Trophoblast cell (in vitro differentiated cells and primary cell): ENCODE measurements at regions not wholly inside any gene's neighbourhood (a gene's known extent, or its start where the extent isn't known, plus 50 kb on each side); places are given as distances from the start of the nearest gene placed in this dataset.

Experiments
- DNase-seq, 2 donors: peaks; one replicate each; pipeline ENCODE4 v3.0.0-alpha.2; 2016
- H2AFZ ChIP-seq: 2 replicates; pipeline ENCODE4 v1.6.1; 2013; ENCODE audit warnings: low read length, moderate library complexity, mild to moderate bottlenecking; ENCODE audit not compliant: insufficient read depth, poor library complexity
- H2AK5ac ChIP-seq: 2 replicates; pipeline ENCODE4 v1.6.1; 2013; ENCODE audit warnings: mild to moderate bottlenecking, low read length
- H2BK120ac ChIP-seq: 2 replicates; pipeline ENCODE4 v1.6.1; 2013; ENCODE audit warnings: low read length, mild to moderate bottlenecking, moderate library complexity; ENCODE audit not compliant: insufficient read depth, poor library complexity
- H2BK12ac ChIP-seq: 2 replicates; pipeline ENCODE4 v1.6.1; 2013; ENCODE audit warnings: mild to moderate bottlenecking, low read length, moderate library complexity
- H2BK5ac ChIP-seq: 2 replicates; pipeline ENCODE4 v1.6.1; 2013; ENCODE audit warnings: low read length, low read depth, moderate library complexity, mild to moderate bottlenecking; ENCODE audit not compliant: poor library complexity
- H3K14ac ChIP-seq: 2 replicates; pipeline ENCODE4 v1.6.1; 2013; ENCODE audit warnings: mild to moderate bottlenecking, low read length
- H3K18ac ChIP-seq: 2 replicates; pipeline ENCODE4 v1.6.1; 2013; ENCODE audit warnings: mild to moderate bottlenecking, low read length
- H3K23ac ChIP-seq: 2 replicates; pipeline ENCODE4 v1.6.1; 2013; ENCODE audit warnings: low read length
- H3K27ac ChIP-seq: 2 replicates; pipeline ENCODE4 v1.5.1; 2013; ENCODE audit warnings: low read depth, mild to moderate bottlenecking, inconsistent platforms, low read length, moderate library complexity
- H3K27me3 ChIP-seq: 2 replicates; pipeline ENCODE4 v1.6.1; 2013; ENCODE audit warnings: inconsistent platforms, mild to moderate bottlenecking, low read length, moderate library complexity; ENCODE audit not compliant: insufficient read depth
- H3K36me3 ChIP-seq, 2 experiments: 1 replicate in 1 of 2; 2 replicates in 1 of 2; pipeline ENCODE4 v1.6.1; 2013; ENCODE audit warnings: low read length in 2 of 2, mild to moderate bottlenecking in 2 of 2, moderate library complexity in 1 of 2; ENCODE audit not compliant: insufficient read depth in 2 of 2, control insufficient read depth in 1 of 2
- H3K4ac ChIP-seq: 2 replicates; pipeline ENCODE4 v1.6.1; 2013; ENCODE audit warnings: low read depth, mild to moderate bottlenecking, low read length, moderate library complexity
- H3K4me1 ChIP-seq, 2 experiments: 1 replicate in 1 of 2; 2 replicates in 1 of 2; pipeline ENCODE4 v1.6.1; 2013; ENCODE audit warnings: low read length in 2 of 2, mild to moderate bottlenecking in 2 of 2, moderate library complexity in 1 of 2; ENCODE audit not compliant: insufficient read depth in 2 of 2, control insufficient read depth in 1 of 2
- H3K4me2 ChIP-seq: 2 replicates; pipeline ENCODE4 v1.6.1; 2013; ENCODE audit warnings: inconsistent platforms, mild to moderate bottlenecking, low read length, moderate library complexity
- H3K4me3 ChIP-seq: 2 replicates; pipeline ENCODE4 v1.5.1; 2013; ENCODE audit warnings: mild to moderate bottlenecking, low read depth, low read length, inconsistent platforms
- H3K79me1 ChIP-seq: one replicate; pipeline ENCODE4 v1.6.1; 2013; ENCODE audit warnings: low read length
- H3K79me2 ChIP-seq: 2 replicates; pipeline ENCODE4 v1.6.1; 2013; ENCODE audit warnings: low read length, mild to moderate bottlenecking; ENCODE audit not compliant: control insufficient read depth, insufficient read depth, poor library complexity
- H3K9ac ChIP-seq: 2 replicates; pipeline ENCODE4 v1.6.1; 2013; ENCODE audit warnings: mild to moderate bottlenecking, low read length
- H3K9me3 ChIP-seq: 2 replicates; pipeline ENCODE4 v1.6.1; 2013; ENCODE audit warnings: low read depth, mild to moderate bottlenecking, control low read depth, inconsistent platforms, low read length; ENCODE audit not compliant: insufficient read depth
- H4K12ac ChIP-seq: 2 replicates; pipeline ENCODE4 v1.6.1; 2013; ENCODE audit warnings: low read depth, mild to moderate bottlenecking, low read length, moderate library complexity
- H4K8ac ChIP-seq: 2 replicates; pipeline ENCODE4 v1.6.1; 2013; ENCODE audit warnings: low read depth, mild to moderate bottlenecking, low read length, moderate library complexity
- H4K91ac ChIP-seq: one replicate; pipeline ENCODE4 v1.6.1; 2013; ENCODE audit warnings: low read depth, mild to moderate bottlenecking, low read length, moderate library complexity
- WGBS: extraction: QIAGEN DNeasy Blood & Tissue Kit; methylation state at CpG from one replicate; pipeline ENCODE4 v1.1.7; 2013; ENCODE audit warnings: missing lambda C conversion rate; ENCODE audit not compliant: insufficient read length, insufficient coverage; ENCODE audit errors: extremely low coverage; 5-methylcytosine and 5-hydroxymethylcytosine counted together

- Histone ChIP-seq H4K12ac (no peak overlapping the region), H3K9ac (no peak overlapping the region), H3K4ac (no peak overlapping the region), H3K36me3 (no peaks in the 10 kb centered on the region), H3K23ac (no peak overlapping the region), H3K14ac (no peak overlapping the region), H2AFZ (no peak overlapping the region), H3K79me2 (no peaks in the 10 kb centered on the region), H2BK5ac (no peak overlapping the region), H3K4me2 (no peak overlapping the region), H2BK12ac (no peak overlapping the region), H3K18ac (no peak overlapping the region), H2AK5ac (no peak overlapping the region), H3K27ac (no peak overlapping the region), H4K8ac (no peak overlapping the region), H3K4me1 (no peaks in the 10 kb centered on the region), H3K79me1 (no peaks in the 10 kb centered on the region), H2BK120ac (no peak overlapping the region), H3K9me3 (peaks cover 1% of the 10 kb centered on the region), H4K91ac (no peak overlapping the region), H3K4me3 (no peak overlapping the region), H3K27me3 (no peaks in the 10 kb centered on the region)
- no peak for DNase-seq
- whole genome bisulfite sequencing, result no CpG with 5 or more reads among the region's 2 CpGs
Observed at GRCh38 chr20:52869276-52869675, 102.9 kb upstream of the TSHZ2 start.

- Histone ChIP-seq H3K36me3 (no peaks in the 10 kb centered on the region), H3K4ac (no peak overlapping the region)
- no CpG with 5 or more reads among the region's 4 CpGs for WGBS
Observed at GRCh38 chr20:52867305-52867704, 104.9 kb upstream of the TSHZ2 start.

GRCh38 chr20:52864916-52865605, 107.1 kb upstream of the TSHZ2 start:
- Histone ChIP-seq H2AK5ac (no peak overlapping the region), H3K9ac (no peak overlapping the region), H4K8ac (no peak overlapping the region), H3K4ac (no peak overlapping the region), H3K27ac (no peak overlapping the region), H2BK12ac (no peak overlapping the region), H3K4me1 (no peaks in the 10 kb centered on the region), H3K14ac (no peak overlapping the region), H4K91ac (no peak overlapping the region), H3K27me3 (no peaks in the 10 kb centered on the region), H3K36me3 (no peaks in the 10 kb centered on the region), H3K9me3 (no peaks in the 10 kb centered on the region), H2BK120ac (no peak overlapping the region), H2AFZ (no peak overlapping the region), H3K4me3 (no peak overlapping the region), H3K79me2 (no peaks in the 10 kb centered on the region), H3K18ac (no peak overlapping the region), H4K12ac (no peak overlapping the region), H2BK5ac (no peak overlapping the region), H3K79me1 (no peaks in the 10 kb centered on the region), H3K23ac (no peak overlapping the region), H3K4me2 (no peak overlapping the region)
- no peak for DNase-seq
- WGBS, result no CpG with 5 or more reads among the region's 6 CpGs

More at GRCh38 chr20:52867305-52867704, 104.9 kb upstream of the TSHZ2 start:
- no peak for DNase-seq
- no peak overlapping the region for H2AFZ ChIP-seq
- no peak overlapping the region for H2AK5ac ChIP-seq
- H4K91ac ChIP-seq, result no peak overlapping the region
- no peak overlapping the region for H4K8ac ChIP-seq
- H2BK5ac ChIP-seq, result no peak overlapping the region
- no peaks in the 10 kb centered on the region for H3K79me2 ChIP-seq
- H4K12ac ChIP-seq, result no peak overlapping the region
- no peak overlapping the region for H3K9ac ChIP-seq
- H3K79me1 ChIP-seq, result no peaks in the 10 kb centered on the region
- H3K4me3 ChIP-seq, result no peak overlapping the region
- H2BK120ac ChIP-seq, result no peak overlapping the region
- H3K23ac ChIP-seq, result no peak overlapping the region
- no peak overlapping the region for H3K18ac ChIP-seq
- peaks cover 1% of the 10 kb centered on the region for H3K9me3 ChIP-seq
- H3K27me3 ChIP-seq, result no peaks in the 10 kb centered on the region
- no peak overlapping the region for H2BK12ac ChIP-seq
- H3K14ac ChIP-seq, result no peak overlapping the region
- no peak overlapping the region for H3K4me2 ChIP-seq
- H3K4me1 ChIP-seq, result no peaks in the 10 kb centered on the region
- H3K27ac ChIP-seq, result no peak overlapping the region

- Histone ChIP-seq H3K4me1 (no peaks in the 10 kb centered on the region), H3K18ac (no peak overlapping the region), H3K9ac (no peak overlapping the region), H3K36me3 (no peaks in the 10 kb centered on the region), H3K79me1 (no peaks in the 10 kb centered on the region), H3K79me2 (no peaks in the 10 kb centered on the region), H2BK5ac (no peak overlapping the region), H3K27ac (no peak overlapping the region), H3K23ac (no peak overlapping the region), H3K4ac (no peak overlapping the region), H3K14ac (no peak overlapping the region), H4K12ac (no peak overlapping the region), H2AFZ (no peak overlapping the region), H2BK120ac (no peak overlapping the region), H3K4me3 (no peak overlapping the region), H4K8ac (no peak overlapping the region), H3K4me2 (no peak overlapping the region), H2AK5ac (no peak overlapping the region), H2BK12ac (no peak overlapping the region), H4K91ac (no peak overlapping the region), H3K27me3 (no peaks in the 10 kb centered on the region), H3K9me3 (no peaks in the 10 kb centered on the region)
- DNase-seq, result no peak
- WGBS, result no CpG with 5 or more reads among the region's 8 CpGs
Observed at GRCh38 chr20:52859156-52859876, 112.8 kb upstream of the TSHZ2 start.
